ENCODE measurements at regions not wholly inside any gene's neighbourhood (a gene's known extent, or its start where the extent isn't known, plus 50 kb on each side); places are given as distances from the start of the nearest gene placed in this dataset.

- no peak for DNase-seq (ENCODE audit: low read depth in 1 of 2, low spot score in 1 of 2)
Measured at GRCh38 chr3:5068531-5069050, 53.5 kb upstream of the ARL8B start.

- no peak for DNase-seq (ENCODE audit: low read depth in 1 of 2, low spot score in 1 of 2)
Measured at GRCh38 chr3:5069627-5070026, 52.5 kb upstream of the ARL8B start.

GRCh38 chr3:5071061-5071460 lies 51.0 kb upstream of the ARL8B start:
- no peak for DNase-seq (ENCODE audit: low read depth in 1 of 2, low spot score in 1 of 2)

- no peak for DNase-seq (ENCODE audit: low read depth in 1 of 2, low spot score in 1 of 2)
Measured at GRCh38 chr3:5072100-5072816, 49.8 kb upstream of the ARL8B start.

All from stimulated activated CD4-positive, alpha-beta T cell treated with anti-CD3 and anti-CD28 coated beads, Interleukin-15, amount 100 ng/mL, for 1 hour (primary cell).